DMS79 treated with DMSO at 0.1 percent for 48 hours (cell line): ENCODE measurements at regions not wholly inside any gene's neighbourhood (a gene's known extent, or its start where the extent isn't known, plus 50 kb on each side); places are given as distances from the start of the nearest gene placed in this dataset.
"Not testable (repeated sequence)": the region's sequence is repeated elsewhere in the genome, so short reads cannot be mapped to it uniquely, and the experiment has no call there.

Experiments used
- DNase-seq: peaks from one replicate; lab custom pipeline; 2025; lab: John Stamatoyannopoulos, UW

GRCh38 chr15:79673416-79674123 is 223.2 kb downstream of the MTHFS start:
- no peak for DNase-seq

GRCh38 chr15:79674124-79674465 is 222.7 kb downstream of the MTHFS start:
- no peak for DNase-seq

GRCh38 chr15:79675982-79676381 is 220.8 kb downstream of the MTHFS start:
- no peak for DNase-seq

- DNase-seq = no peak
These were observed 220.2 kb downstream of the MTHFS start for GRCh38 chr15:79676621-79677020.

DNA sequence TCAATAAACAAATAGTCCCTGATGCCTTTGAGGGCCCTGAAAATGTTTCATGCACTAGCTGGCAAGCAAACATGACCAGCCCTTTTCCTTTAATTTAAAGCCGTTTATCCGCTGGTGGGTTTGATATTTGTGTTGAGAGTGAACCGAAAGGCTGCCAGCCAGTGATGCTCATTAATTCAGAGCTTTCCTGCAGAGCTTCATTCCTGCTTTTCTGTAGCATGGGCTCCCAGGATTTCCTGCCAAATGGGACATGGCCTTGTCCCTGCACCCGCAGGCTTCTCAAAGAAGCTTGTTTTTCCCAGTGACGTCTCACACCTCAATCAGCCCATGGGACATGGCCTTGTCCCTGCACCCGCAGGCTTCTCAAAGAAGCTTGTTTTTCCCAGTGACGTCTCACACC is 219.6 kb downstream of the MTHFS start:
- no peak for DNase-seq

- no peak for DNase-seq
These were observed 218.6 kb downstream of the MTHFS start for GRCh38 chr15:79678032-79678701.

- DNase-seq = no peak
These were observed 216.1 kb downstream of the MTHFS start for GRCh38 chr15:79680720-79681119.

GRCh38 chr15:79682285-79682684 is 214.5 kb downstream of the MTHFS start:
- no peak for DNase-seq

DNA sequence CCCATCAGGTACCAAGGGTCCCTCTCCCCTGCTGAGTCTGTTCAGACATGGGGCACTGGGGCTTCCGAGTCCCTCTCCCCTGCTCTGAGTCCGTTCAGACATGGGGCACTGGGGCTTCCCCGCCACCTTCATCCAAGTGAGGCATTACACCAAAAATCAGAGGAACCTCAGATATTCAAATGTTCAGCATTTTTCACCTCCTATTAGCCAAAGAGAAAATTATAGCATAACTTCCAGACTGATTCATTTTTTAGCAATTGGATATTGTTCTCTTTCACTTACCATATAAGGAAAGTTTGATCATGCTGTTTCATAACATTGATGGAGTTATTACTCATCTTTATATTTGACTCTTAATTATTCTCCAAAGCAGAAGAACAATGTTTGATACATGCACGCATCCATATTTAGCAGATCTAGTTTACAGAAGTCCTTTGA is 213.9 kb downstream of the MTHFS start:
- no peak for DNase-seq

- no peak for DNase-seq
These were observed 207.8 kb downstream of the MTHFS start for GRCh38 chr15:79689030-79689429.

DNA sequence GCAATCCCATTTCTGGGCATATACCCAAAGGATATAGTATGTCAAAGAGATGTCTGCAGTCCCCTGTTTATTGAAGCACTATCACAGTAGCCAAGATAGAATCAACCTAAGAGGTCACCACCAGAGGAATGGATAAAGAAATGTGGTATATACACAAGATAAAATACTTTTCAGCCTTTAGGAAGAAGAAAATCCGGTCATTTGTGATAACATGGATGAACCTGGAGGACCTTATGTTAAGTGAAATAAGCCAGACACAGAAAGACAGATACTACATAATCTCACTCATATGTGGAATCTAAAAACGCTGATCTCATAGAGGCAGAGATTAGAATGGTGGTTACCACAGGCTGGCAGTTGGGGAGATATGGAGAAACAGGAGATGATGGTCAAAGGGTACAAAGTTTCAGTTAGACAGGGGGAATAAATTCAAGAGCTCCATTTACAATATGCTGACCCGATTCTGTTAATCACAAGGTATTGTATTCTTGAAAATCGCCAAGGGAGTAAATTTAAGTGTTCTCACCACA is 195.8 kb downstream of the MTHFS start:
- no peak for DNase-seq

DNA sequence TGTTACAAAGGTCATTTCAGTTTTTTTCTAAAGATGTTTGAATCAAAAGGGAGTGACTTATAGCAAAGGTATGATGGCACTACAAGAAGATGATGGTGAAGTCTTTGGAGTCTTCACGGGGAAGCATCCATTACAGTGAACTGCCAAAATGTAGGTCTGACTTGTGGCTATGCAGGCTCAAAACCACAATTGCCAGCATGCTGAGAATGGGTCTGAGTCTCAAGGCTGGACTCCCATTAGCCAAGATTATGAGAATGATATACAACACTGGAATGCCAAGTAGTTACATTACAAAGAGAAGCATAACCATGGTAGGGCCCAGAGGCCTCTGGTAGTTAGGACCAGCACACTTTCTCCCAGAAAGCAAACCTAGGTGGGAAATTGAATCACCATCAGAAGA is 194.2 kb downstream of the MTHFS start:
- DNase-seq = no peak

GRCh38 chr15:79721256-79721655 is 175.6 kb downstream of the MTHFS start:
- no peak for DNase-seq

DNA sequence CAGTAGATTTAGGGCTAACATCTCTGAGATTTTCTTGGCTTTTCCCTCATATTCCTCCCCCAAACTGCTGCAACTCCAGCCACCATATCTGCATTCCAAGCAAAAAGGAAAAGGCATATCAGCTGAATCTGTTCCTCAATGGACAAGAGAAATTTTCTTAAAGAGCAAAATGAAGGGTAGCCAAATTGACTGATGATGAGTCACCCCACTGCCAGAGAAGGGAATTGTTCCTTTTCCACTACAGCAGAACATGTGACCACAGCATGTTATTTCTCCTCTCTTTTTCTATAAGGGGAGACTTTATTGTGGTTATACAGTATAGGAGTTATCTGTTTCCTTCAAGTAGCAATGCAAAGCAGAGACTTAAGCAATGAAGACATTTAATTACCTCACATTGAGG is 172.5 kb downstream of the MTHFS start:
- no peak for DNase-seq

GRCh38 chr15:79724804-79725203 is 172.0 kb downstream of the MTHFS start:
- no peak for DNase-seq

DNA sequence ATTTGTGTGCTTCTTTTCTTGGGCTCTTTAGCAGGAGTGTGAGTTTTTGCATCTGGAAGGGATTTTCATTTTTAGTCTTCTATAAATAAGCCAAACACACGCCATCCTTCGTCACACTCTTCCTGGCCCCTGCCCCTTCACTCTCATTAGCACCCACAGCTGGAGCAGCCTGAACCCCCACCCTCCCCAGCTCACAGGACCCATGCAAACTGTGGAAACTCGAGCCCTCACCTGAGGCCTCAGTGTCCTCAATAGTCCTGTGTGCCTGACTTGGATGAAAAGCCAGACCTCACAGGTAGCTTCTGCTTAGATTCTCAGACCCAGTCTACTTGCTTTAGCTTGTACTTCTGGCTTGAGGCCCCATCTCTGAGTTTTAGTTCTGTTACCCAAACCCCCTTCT is 167.9 kb downstream of the MTHFS start:
- DNase-seq = no peak

DNA sequence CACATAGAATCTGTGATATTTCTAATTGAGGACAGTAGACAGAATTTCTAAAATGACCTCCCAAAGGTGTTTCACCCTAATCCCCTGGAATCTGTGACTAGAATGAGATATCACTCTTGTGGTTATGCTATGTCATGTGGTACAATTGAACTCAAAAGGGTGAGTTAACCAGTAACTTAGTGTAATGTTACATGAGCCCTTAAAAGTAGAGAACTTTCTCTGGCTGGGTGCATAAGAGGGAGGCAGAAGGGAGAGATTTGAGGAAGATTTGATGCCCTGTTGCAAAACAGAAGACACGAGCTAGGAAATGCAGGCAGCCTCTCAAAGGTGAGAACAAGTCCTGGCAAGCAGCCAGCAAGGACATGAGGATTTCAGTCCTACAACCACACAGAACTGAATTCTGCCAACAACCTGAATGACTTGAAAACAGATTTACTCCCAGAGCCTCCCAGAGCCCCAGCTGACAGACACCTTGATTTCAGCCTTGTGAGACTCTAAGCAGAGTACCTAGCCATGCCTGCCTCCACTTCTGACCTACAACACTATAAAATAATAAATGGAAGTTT is 160.3 kb downstream of the MTHFS start:
- DNase-seq = no peak

DNA sequence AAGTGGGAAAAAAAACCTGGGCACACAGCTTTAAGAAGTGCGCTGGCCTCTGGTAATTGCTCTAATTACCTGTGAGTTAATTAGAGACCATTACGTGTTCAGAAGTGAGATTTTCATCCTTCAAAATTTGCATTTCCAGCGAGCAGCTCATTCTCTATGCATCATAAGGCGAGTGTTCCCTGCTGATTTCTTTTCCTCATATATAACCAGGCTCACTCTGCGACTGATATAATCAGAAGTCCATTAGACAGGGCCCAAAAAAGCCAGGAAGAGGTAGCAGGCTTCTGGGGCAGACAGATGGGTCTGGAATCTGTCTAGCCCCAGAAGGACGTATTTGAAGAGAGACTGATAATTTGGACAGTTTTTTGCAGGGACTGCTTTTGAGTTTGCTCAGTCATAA is 158.7 kb downstream of the MTHFS start:
- DNase-seq = no peak

GRCh38 chr15:79740561-79740960 is 156.3 kb downstream of the MTHFS start:
- no peak for DNase-seq

DNA sequence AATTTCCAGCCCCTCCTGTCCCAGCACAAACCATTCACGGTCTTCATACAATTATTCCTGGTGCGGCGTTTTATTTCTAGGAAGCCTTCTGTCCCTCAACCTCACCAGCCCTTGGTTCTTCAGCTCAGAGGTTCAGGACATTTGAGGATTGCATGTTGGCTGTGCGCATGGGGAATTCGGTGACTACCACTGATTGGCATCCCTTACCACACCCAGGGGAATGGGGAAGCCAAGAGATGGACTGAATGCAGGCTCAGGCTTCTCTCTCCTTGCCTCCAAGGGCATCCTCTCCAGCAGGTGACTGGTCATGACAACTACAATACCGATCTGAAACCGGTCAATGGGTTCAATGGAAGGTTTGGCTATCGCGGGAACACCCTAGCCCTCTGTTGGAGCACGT is 153.8 kb downstream of the MTHFS start:
- no peak for DNase-seq

DNA sequence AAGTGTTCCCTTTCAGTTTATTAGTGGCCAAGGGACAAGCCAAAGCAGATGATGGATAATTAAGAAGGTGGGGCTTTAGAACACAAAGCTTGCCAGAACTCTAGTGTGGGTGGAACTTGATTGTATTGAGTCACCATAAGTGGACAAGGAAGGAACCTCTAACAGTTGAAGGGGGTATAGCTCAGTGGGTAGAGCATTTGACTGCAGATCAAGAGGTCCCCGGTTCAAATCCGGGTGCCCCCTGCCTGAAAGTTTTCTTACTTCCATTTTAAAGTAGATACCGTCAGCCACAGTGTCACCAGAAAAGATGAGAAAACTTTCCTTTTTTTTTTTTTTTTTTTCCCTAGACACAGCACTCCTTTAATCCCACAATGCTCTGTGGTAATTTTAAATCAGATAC is 152.3 kb downstream of the MTHFS start:
- not testable (repeated sequence) for DNase-seq

DNA sequence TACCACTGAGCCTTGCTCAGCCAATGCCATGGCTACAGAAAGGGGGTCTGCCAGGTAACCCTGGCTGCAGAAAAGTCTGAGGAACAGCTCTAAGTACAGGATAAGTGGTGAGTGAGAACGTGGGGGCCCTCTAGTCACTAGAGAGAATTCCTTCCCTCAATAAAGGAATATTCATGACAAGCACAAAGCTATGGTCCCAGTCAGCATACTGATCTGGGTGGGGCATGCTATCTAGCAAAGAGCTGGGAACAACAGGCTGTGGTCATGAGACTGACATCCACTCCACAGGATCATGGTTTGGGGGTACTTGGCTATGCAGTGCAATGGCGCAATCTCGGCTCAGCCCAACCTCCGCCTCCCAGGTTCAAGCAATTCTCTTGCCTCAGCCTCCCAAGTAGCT is 140.4 kb downstream of the MTHFS start:
- DNase-seq = no peak

DNA sequence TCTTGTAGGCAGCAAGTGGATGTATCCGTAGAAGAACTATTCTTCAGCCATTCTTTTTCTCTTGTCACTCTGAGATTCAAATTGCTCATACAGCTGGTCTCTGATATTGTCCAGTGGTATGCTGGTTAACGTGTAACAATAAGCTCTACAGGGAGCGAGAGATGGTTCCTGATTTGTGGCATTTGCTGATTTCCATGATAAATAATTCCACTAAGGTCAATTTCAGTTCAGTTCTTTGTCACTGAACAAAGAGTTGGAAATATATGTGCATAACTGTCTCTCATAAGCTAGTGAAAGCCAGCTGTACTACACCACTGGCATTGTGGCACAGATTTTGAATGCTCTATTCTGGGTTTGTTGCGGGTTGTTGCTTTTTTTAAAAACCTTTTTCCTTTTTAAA is 131.7 kb downstream of the MTHFS start:
- DNase-seq = no peak
